OCI-LY1 (cell line): ENCODE measurements at regions not wholly inside any gene's neighbourhood (a gene's known extent, or its start where the extent isn't known, plus 50 kb on each side); places are given as distances from the start of the nearest gene placed in this dataset.

Source experiments
- H2AFZ ChIP-seq: fragments of 200-600 bp; sonication (generic), shearing (Covaris generic); 2 replicates; pipeline ENCODE4 v1.6.0; 2014; ENCODE audit warnings: antibody characterized with exemption, mild to moderate bottlenecking, low read length
- H3F3A ChIP-seq: fragments of 200-600 bp; sonication (generic), shearing (Covaris generic); 2 replicates; pipeline ENCODE4 v1.6.0; 2014; ENCODE audit warnings: mild to moderate bottlenecking, antibody characterized with exemption, low read length, moderate library complexity; ENCODE audit not compliant: insufficient read depth
- H3K27ac ChIP-seq: fragments of 200-600 bp; sonication (generic); 2 replicates; pipeline ENCODE4 v1.5.1; 2014; ENCODE audit warnings: low read length, mixed run types, mild to moderate bottlenecking, low read depth; ENCODE audit not compliant: poor library complexity, severe bottlenecking
- H3K27me3 ChIP-seq: fragments of 200-600 bp; sonication (generic); 2 replicates; pipeline ENCODE4 v1.6.0; 2014; ENCODE audit warnings: antibody characterized with exemption, mild to moderate bottlenecking, low read length, moderate library complexity; ENCODE audit not compliant: insufficient read depth
- H3K36me3 ChIP-seq: fragments of 200-600 bp; sonication (generic); 2 replicates; pipeline ENCODE4 v1.6.1; 2014; ENCODE audit warnings: mild to moderate bottlenecking, antibody characterized with exemption, low read length, moderate library complexity, mixed read lengths; ENCODE audit not compliant: insufficient read depth
- H3K4me1 ChIP-seq: fragments of 200-600 bp; sonication (generic); 2 replicates; pipeline ENCODE4 v1.5.1; 2014; ENCODE audit warnings: mild to moderate bottlenecking, low read length, moderate library complexity; ENCODE audit not compliant: insufficient read depth, severe bottlenecking
- H3K4me2 ChIP-seq: fragments of 200-600 bp; sonication (generic), shearing (Covaris generic); 2 replicates; pipeline ENCODE4 v1.6.1; 2014; ENCODE audit warnings: low read length
- H3K4me3 ChIP-seq: fragments of 200-600 bp; sonication (generic); 2 replicates; pipeline ENCODE4 v1.5.1; 2014; ENCODE audit warnings: low read length, low read depth, mild to moderate bottlenecking, mixed read lengths; ENCODE audit not compliant: poor library complexity, severe bottlenecking
- H3K79me2 ChIP-seq: fragments of 200-600 bp; shearing (Covaris generic); 2 replicates; pipeline ENCODE4 v1.6.1; 2016; ENCODE audit warnings: mixed run types, low read length, mixed read lengths; ENCODE audit not compliant: insufficient read depth
- H3K9ac ChIP-seq: fragments of 200-600 bp; sonication (generic), shearing (Covaris generic); 2 replicates; pipeline ENCODE4 v1.6.1; 2014; ENCODE audit warnings: mild to moderate bottlenecking, low read length, mixed read lengths
- H3K9me2 ChIP-seq: fragments of 200-600 bp; sonication (generic), shearing (Covaris generic); 2 replicates; pipeline ENCODE4 v1.6.1; 2014; ENCODE audit warnings: low read depth, mild to moderate bottlenecking, low read length, mixed read lengths
- H3K9me3 ChIP-seq: fragments of 200-600 bp; shearing (Covaris generic); 2 replicates; pipeline ENCODE4 v1.6.1; 2014; ENCODE audit warnings: low read length, mixed read lengths
- H4K20me1 ChIP-seq: fragments of 200-600 bp; sonication (generic), shearing (Covaris generic); 2 replicates; pipeline ENCODE4 v1.6.0; 2016; ENCODE audit warnings: mild to moderate bottlenecking, low read length; ENCODE audit not compliant: insufficient read depth
- EZH2 ChIP-seq: fragments of 200-600 bp; sonication (generic), shearing (Covaris generic); IDR thresholded peaks from 2 replicates; pipeline ENCODE4 v1.8.0; 2017; ENCODE audit warnings: borderline replicate concordance, mixed run types, mild to moderate bottlenecking, antibody characterized with exemption, low read length, moderate library complexity, mixed read lengths
- TF ChIP-seq, protein P1 (sequence below): fragments of 200-600 bp; sonication (generic), shearing (Covaris generic); IDR thresholded peaks from 2 replicates; pipeline ENCODE4 v1.5.1; 2017; ENCODE audit warnings: mild to moderate bottlenecking, antibody characterized with exemption, low read length, moderate library complexity, mixed read lengths

DNA sequence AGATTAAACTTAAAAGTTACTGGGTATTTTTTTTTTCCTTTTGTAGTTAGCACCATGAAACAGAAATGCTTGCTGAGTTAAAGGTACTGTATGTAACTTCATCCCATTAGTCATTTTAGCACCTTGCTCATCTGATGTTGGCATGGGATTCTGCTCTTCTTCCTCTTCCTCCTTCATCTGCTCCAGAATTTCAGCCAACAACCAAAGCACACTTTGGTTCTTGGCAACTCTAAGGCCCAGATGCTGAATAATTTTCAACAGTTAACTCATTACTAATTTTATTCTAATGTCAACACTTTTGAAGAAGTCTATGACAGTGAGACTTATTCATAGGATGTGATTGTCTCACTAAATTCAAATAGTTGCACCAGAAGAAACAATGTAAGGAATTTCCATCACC lies 359.2 kb downstream of the KCTD12 start:
- H3K9me2 ChIP-seq, result no peaks in the 10 kb centered on the region
- no peaks in the 10 kb centered on the region; the same call in 1 of the 2 replicates for H3F3A ChIP-seq
- H3K79me2 ChIP-seq, result no peaks in the 10 kb centered on the region
- no peak overlapping the region for H3K9ac ChIP-seq
- H2AFZ ChIP-seq, result no peak overlapping the region
- H4K20me1 ChIP-seq, result no peaks in the 10 kb centered on the region
- no peak for TF ChIP-seq EZH2
- no peaks in the 10 kb centered on the region for H3K9me3 ChIP-seq
- H3K4me2 ChIP-seq, result no peak overlapping the region
- H3K4me3 ChIP-seq, result no peak overlapping the region
- no peaks in the 10 kb centered on the region for H3K36me3 ChIP-seq
- no peaks in the 10 kb centered on the region for H3K4me1 ChIP-seq
- H3K27me3 ChIP-seq, result no peaks in the 10 kb centered on the region
- H3K27ac ChIP-seq, result no peak overlapping the region

- Histone ChIP-seq H3K9me3 (no peaks in the 10 kb centered on the region), H4K20me1 (no peaks in the 10 kb centered on the region), H3K4me2 (no peak overlapping the region), H3K36me3 (no peaks in the 10 kb centered on the region), H3K27ac (no peak overlapping the region), H3K27me3 (no peaks in the 10 kb centered on the region), H2AFZ (no peak overlapping the region), H3K4me3 (no peak overlapping the region), H3K9me2 (0 out of 2 replicates have a peak, but pooled peaks cover 2% of the 10 kb centered on the region), H3K79me2 (no peaks in the 10 kb centered on the region), H3K9ac (no peak overlapping the region), H3F3A (no peaks in the 10 kb centered on the region), H3K4me1 (no peaks in the 10 kb centered on the region)
- TF ChIP-seq, protein P1, sequence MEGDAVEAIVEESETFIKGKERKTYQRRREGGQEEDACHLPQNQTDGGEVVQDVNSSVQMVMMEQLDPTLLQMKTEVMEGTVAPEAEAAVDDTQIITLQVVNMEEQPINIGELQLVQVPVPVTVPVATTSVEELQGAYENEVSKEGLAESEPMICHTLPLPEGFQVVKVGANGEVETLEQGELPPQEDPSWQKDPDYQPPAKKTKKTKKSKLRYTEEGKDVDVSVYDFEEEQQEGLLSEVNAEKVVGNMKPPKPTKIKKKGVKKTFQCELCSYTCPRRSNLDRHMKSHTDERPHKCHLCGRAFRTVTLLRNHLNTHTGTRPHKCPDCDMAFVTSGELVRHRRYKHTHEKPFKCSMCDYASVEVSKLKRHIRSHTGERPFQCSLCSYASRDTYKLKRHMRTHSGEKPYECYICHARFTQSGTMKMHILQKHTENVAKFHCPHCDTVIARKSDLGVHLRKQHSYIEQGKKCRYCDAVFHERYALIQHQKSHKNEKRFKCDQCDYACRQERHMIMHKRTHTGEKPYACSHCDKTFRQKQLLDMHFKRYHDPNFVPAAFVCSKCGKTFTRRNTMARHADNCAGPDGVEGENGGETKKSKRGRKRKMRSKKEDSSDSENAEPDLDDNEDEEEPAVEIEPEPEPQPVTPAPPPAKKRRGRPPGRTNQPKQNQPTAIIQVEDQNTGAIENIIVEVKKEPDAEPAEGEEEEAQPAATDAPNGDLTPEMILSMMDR, result no peak
- no peak for TF ChIP-seq EZH2
These were observed 362.4 kb downstream of the KCTD12 start for GRCh38 chr13:76523740-76524340.

DNA sequence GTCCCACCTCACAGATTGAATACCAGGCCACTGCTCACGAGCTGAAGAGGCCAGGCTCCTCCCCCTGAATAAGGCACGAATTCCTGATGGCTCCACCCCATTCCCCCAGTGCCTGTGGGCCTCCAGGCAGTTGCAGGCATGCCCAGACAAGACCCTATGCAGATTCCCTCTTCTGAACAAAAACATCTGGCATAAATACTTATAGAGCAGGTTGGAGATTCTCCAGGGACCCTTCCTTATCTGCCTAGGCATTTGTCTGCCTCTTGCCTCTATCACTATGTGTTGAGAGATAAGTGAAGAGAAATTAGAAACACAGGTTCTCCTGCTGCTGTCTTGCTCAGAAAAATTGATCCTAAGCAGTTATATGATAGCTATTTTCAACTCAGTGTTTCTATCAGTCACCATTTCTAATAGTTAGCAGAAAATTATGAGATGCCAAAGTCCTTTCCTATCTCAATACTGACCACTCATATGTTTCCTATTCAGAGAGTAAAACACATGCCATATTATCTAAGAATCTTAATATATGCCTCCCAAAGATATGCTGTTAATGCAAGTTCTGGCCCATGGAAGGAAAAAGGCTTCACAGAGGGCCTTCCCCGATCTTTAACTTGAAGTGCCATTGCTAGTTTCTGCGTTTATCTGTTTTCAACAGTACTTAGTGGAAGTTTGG lies 364.0 kb downstream of the KCTD12 start:
- no peak for TF ChIP-seq EZH2
- TF ChIP-seq, protein P1, result no peak
- Histone ChIP-seq H3K4me3 (no peak overlapping the region), H3F3A (no peaks in the 10 kb centered on the region), H3K4me1 (no peaks in the 10 kb centered on the region), H3K9me3 (no peaks in the 10 kb centered on the region), H3K9ac (no peak overlapping the region), H4K20me1 (no peaks in the 10 kb centered on the region), H3K4me2 (no peak overlapping the region), H2AFZ (no peak overlapping the region), H3K79me2 (no peaks in the 10 kb centered on the region), H3K27me3 (no peaks in the 10 kb centered on the region), H3K9me2 (0 out of 2 replicates have a peak, but pooled peaks cover 2% of the 10 kb centered on the region), H3K36me3 (no peaks in the 10 kb centered on the region), H3K27ac (no peak overlapping the region)

DNA sequence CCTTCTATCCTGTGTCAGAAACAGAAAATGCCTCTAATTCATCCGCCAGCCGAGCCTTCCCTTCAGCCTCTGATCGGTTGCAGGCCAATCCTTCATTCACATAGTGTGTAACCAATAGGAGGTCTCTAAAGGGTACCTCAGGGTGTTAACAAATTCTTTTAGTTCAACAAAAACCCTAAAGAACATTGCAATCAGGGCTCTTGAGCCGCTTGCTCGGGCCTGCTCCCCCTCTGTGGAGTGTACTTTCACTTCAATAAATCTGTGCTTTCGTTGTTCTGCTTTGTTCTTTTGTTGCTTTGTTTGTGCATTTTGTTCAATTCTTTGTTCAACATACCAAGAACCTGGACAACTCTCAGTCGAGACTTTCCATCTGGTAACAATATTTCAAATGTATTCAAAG lies 366.5 kb downstream of the KCTD12 start:
- no peaks in the 10 kb centered on the region for H3F3A ChIP-seq
- H3K4me3 ChIP-seq, result no peak overlapping the region
- H3K27me3 ChIP-seq, result no peaks in the 10 kb centered on the region
- no peak overlapping the region for H3K4me2 ChIP-seq
- no peaks in the 10 kb centered on the region for H4K20me1 ChIP-seq
- H3K27ac ChIP-seq, result no peak overlapping the region
- TF ChIP-seq EZH2, result no peak
- TF ChIP-seq, protein P1, result no peak
- no peak overlapping the region for H3K9ac ChIP-seq
- H3K9me3 ChIP-seq, result no peaks in the 10 kb centered on the region
- no peaks in the 10 kb centered on the region for H3K36me3 ChIP-seq
- H3K4me1 ChIP-seq, result no peaks in the 10 kb centered on the region
- H3K79me2 ChIP-seq, result no peaks in the 10 kb centered on the region
- H2AFZ ChIP-seq, result no peak overlapping the region
- H3K9me2 ChIP-seq, result 0 out of 2 replicates have a peak, but pooled peaks cover 2% of the 10 kb centered on the region
